Osteocyte (in vitro differentiated cells): ENCODE measurements at regions not wholly inside any gene's neighbourhood (a gene's known extent, or its start where the extent isn't known, plus 50 kb on each side); places are given as distances from the start of the nearest gene placed in this dataset.
"Not testable (repeated sequence)": the region's sequence is repeated elsewhere in the genome, so short reads cannot be mapped to it uniquely, and the experiment has no call there.

Source experiments
- DNase-seq: peaks from one replicate; pipeline ENCODE4 v3.0.0; 2021; ENCODE audit warnings: mixed read lengths; ENCODE audit not compliant: unreplicated experiment; ENCODE audit errors: extremely low spot score
- H3K27ac Mint-ChIP-seq: one replicate; pipeline ENCODE4 v1.8.0; 2021; ENCODE audit warnings: mild to moderate bottlenecking, mixed read lengths; ENCODE audit not compliant: unreplicated experiment
- H3K27me3 Mint-ChIP-seq: one replicate; pipeline ENCODE4 v1.8.0; 2021; ENCODE audit warnings: mixed read lengths; ENCODE audit not compliant: unreplicated experiment
- H3K36me3 Mint-ChIP-seq: one replicate; pipeline ENCODE4 v1.8.0; 2021; ENCODE audit warnings: mixed read lengths; ENCODE audit not compliant: unreplicated experiment
- H3K4me1 Mint-ChIP-seq: one replicate; pipeline ENCODE4 v1.8.0; 2021; ENCODE audit warnings: mixed read lengths; ENCODE audit not compliant: unreplicated experiment
- H3K4me3 Mint-ChIP-seq: one replicate; pipeline ENCODE4 v1.8.0; 2021; ENCODE audit warnings: mild to moderate bottlenecking, moderate library complexity, mixed read lengths; ENCODE audit not compliant: unreplicated experiment
- H3K9me3 Mint-ChIP-seq: one replicate; pipeline ENCODE4 v1.8.0; 2021; ENCODE audit warnings: mixed read lengths; ENCODE audit not compliant: unreplicated experiment
- CTCF ChIP-seq: fragments of 200-600 bp; sonication (generic); IDR thresholded peaks from 2 replicates; pipeline ENCODE4 v1.5.0; 2021; ENCODE audit warnings: antibody characterized with exemption, mild to moderate bottlenecking, moderate library complexity

- Mint-ChIP-seq H3K27ac (no peak overlapping the region), H3K9me3 (peaks cover 18% of the 10 kb centered on the region), H3K4me3 (no peak overlapping the region), H3K27me3 (peaks cover 51% of the 10 kb centered on the region), H3K4me1 (no peaks in the 10 kb centered on the region), H3K36me3 (no peaks in the 10 kb centered on the region)
- TF ChIP-seq CTCF, result no peak
- DNase-seq, result no peak
Measured at GRCh38 chr14:23883684-23884540, 69.7 kb upstream of the DHRS4 start.

- no peak for TF ChIP-seq CTCF
- Mint-ChIP-seq H3K4me1 (no peaks in the 10 kb centered on the region), H3K4me3 (no peak overlapping the region), H3K27me3 (peaks cover 53% of the 10 kb centered on the region), H3K36me3 (no peaks in the 10 kb centered on the region), H3K9me3 (peaks cover 18% of the 10 kb centered on the region), H3K27ac (no peak overlapping the region)
- DNase-seq, result no peak
Measured at GRCh38 chr14:23884541-23884904, 69.0 kb upstream of the DHRS4 start.

GRCh38 chr14:23887536-23887935 lies 66.0 kb upstream of the DHRS4 start:
- TF ChIP-seq CTCF, result no peak
- DNase-seq, result no peak
- H3K9me3 Mint-ChIP-seq, result peaks cover 18% of the 10 kb centered on the region
- H3K36me3 Mint-ChIP-seq, result no peaks in the 10 kb centered on the region
- H3K27ac Mint-ChIP-seq, result no peak overlapping the region
- H3K27me3 Mint-ChIP-seq, result peaks cover 35% of the 10 kb centered on the region
- H3K4me1 Mint-ChIP-seq, result no peaks in the 10 kb centered on the region
- H3K4me3 Mint-ChIP-seq, result no peak overlapping the region

- peaks cover 18% of the 10 kb centered on the region for H3K9me3 Mint-ChIP-seq
- not testable (repeated sequence) for DNase-seq, H3K4me3 Mint-ChIP-seq, H3K36me3 Mint-ChIP-seq, H3K4me1 Mint-ChIP-seq, H3K27ac Mint-ChIP-seq
- peaks cover 19% of the 10 kb centered on the region for H3K27me3 Mint-ChIP-seq
Measured at GRCh38 chr14:23891717-23892116, 61.9 kb upstream of the DHRS4 start.

- not testable (repeated sequence) for H3K4me3 Mint-ChIP-seq, H3K36me3 Mint-ChIP-seq, H3K4me1 Mint-ChIP-seq, H3K27ac Mint-ChIP-seq, DNase-seq
- Mint-ChIP-seq H3K27me3 (peaks cover 14% of the 10 kb centered on the region), H3K9me3 (peaks cover 13% of the 10 kb centered on the region)
Measured at GRCh38 chr14:23892289-23892688, 61.3 kb upstream of the DHRS4 start.

- Mint-ChIP-seq H3K27me3 (peaks cover 8% of the 10 kb centered on the region), H3K9me3 (no peaks in the 10 kb centered on the region), H3K4me1 (no peaks in the 10 kb centered on the region), H3K27ac (no peak overlapping the region), H3K4me3 (no peak overlapping the region), H3K36me3 (no peaks in the 10 kb centered on the region)
- no peak for DNase-seq
- TF ChIP-seq CTCF, result no peak
Measured at GRCh38 chr14:23894362-23895052, 59.1 kb upstream of the DHRS4 start.
